SH-SY5Y (cell line): ENCODE measurements at regions not wholly inside any gene's neighbourhood (a gene's known extent, or its start where the extent isn't known, plus 50 kb on each side); places are given as distances from the start of the nearest gene placed in this dataset.

Source experiments
- GATA2 ChIP-seq: IDR thresholded peaks from 2 replicates; pipeline ENCODE4 v1.6.1; 2011; ENCODE audit warnings: mild to moderate bottlenecking, low read depth, low read length
- GATA3 ChIP-seq: IDR thresholded peaks from 2 replicates; pipeline ENCODE4 v1.6.1; 2011; ENCODE audit warnings: low read depth, mild to moderate bottlenecking, low read length, moderate library complexity

DNA sequence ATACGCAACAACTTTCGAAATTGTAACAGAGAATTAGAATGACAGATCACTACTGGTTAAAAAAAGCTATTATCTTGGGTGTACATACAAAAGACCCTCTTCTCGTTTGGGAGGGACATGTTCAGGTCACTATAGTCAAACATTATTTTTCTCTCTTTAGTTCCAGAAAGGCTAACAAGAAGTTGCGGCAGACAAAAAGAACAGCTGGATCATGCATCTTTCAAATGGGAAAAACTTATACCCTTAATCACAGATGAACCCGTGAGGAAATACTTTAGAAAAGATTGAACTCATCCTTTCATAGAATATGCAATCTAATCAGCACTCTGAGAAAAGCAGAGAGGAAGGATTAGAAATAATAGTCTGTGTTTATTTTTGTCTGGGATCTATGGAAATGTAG, 72.5 kb downstream of the EVX1 start:
- TF ChIP-seq GATA2 (no peak), GATA3 (no peak)
